Jurkat, Clone E6-1 (cell line): ENCODE measurements at regions not wholly inside any gene's neighbourhood (a gene's known extent, or its start where the extent isn't known, plus 50 kb on each side); places are given as distances from the start of the nearest gene placed in this dataset.
"Not testable (repeated sequence)": the region's sequence is repeated elsewhere in the genome, so short reads cannot be mapped to it uniquely, and the experiment has no call there.

Source experiments
- DNase-seq: peaks from one replicate; pipeline ENCODE4 v3.0.0-alpha.2; 2011; ENCODE audit warnings: low read depth, low spot score
- H3K4me3 ChIP-seq: 2 replicates; pipeline ENCODE4 v1.5.1; 2011; ENCODE audit warnings: mild to moderate bottlenecking, low read length, control low read depth, moderate library complexity

DNA sequence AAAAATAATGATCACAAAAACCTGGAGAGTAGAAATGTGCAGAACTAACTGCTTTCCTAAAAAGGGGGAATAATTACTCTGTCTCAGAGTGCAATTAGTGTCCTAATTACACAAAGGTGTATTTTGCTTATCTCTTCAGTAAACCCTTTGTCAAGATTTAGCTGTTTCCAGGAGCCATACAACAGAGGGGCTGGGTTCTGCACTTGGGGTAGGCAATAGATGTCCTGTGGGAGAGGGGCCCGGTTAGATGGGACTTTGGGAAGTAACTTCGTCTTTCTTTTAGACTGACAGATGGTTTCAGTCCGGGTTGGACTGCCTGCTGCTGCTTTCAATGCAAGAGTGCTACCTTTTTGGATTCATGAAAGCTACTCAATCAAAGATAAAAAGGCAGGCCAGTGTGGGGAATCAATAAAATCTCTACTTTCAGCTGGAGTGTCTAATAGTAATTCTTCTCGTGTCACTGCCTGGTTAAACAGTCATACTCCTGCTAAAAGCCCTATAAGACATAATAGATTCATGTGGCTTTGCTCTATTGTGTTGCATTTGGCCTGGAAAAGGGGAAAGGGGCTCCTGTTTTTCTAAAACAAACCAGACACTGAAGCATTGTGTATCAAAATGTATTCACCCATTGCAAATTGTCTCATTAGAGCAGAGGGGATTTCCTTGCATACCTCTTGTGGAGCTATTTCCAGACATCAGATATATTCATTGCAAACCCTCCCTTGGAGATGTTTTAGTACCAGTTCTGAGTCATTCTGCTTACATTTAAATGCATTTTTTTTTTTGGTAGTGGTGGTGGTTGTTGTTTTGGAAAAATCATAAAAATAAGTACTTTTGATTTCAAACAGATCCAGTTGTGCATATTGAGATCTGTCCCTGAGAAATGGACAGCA, 83.3 kb upstream of the PCDH8 start:
- no peak overlapping the region for H3K4me3 ChIP-seq
- no peak for DNase-seq

GRCh38 chr13:52931131-52931530, 82.7 kb upstream of the PCDH8 start:
- no peak overlapping the region for H3K4me3 ChIP-seq
- DNase-seq: no peak

GRCh38 chr13:52929846-52930245, 81.4 kb upstream of the PCDH8 start:
- H3K4me3 ChIP-seq: no peak overlapping the region
- DNase-seq: no peak

- DNase-seq: no peak
- H3K4me3 ChIP-seq: no peak overlapping the region
Observed at GRCh38 chr13:52926971-52927370, 78.5 kb upstream of the PCDH8 start.

- no peak for DNase-seq
- no peak overlapping the region for H3K4me3 ChIP-seq
Observed at GRCh38 chr13:52925775-52926285, 77.4 kb upstream of the PCDH8 start.

GRCh38 chr13:52925251-52925650, 76.8 kb upstream of the PCDH8 start:
- no peak overlapping the region for H3K4me3 ChIP-seq
- no peak for DNase-seq

DNA sequence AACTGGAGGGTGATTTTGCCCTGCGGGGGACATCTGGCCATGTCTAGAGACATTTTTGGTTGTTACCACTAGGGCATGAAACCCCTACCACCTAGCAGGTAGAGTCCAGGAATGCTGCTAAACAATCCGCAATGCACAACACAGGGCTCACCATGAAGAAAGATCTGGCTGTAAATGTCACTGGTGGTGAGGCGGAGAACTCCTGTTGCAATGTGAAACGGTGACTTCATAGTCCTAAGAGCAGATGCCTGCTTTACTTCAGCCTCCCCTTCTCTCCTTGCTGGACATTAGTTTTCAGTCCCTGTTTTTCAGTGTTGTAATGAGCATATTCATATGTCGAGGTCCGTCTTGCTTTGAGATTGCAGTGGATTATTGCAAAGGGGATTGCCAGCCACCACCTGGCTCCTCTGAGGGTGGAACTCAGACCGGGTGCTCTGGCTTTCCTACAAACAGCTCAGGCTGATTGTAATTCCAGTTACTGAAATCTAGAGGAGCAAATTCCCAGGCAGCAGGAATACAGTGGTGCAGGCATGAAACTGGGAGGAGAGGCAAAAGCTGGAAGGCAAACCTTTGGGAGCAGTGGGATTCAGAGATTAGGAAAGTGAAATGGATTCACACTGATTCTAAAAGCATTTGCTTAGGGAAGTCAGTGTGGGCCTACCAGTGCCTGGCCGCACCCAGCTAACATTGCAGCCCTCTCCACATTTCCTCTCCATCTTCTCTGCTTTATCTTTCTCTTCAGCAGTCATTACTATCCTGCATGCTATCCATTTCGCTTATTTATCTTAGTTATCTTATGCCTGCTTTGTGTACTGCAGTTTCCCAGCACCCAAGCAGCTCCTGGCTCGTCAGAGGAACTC, 76.1 kb upstream of the PCDH8 start:
- DNase-seq: no peak
- no peak overlapping the region for H3K4me3 ChIP-seq

- no peak overlapping the region for H3K4me3 ChIP-seq
- DNase-seq: no peak
Observed at GRCh38 chr13:52922961-52923360, 74.5 kb upstream of the PCDH8 start.

DNA sequence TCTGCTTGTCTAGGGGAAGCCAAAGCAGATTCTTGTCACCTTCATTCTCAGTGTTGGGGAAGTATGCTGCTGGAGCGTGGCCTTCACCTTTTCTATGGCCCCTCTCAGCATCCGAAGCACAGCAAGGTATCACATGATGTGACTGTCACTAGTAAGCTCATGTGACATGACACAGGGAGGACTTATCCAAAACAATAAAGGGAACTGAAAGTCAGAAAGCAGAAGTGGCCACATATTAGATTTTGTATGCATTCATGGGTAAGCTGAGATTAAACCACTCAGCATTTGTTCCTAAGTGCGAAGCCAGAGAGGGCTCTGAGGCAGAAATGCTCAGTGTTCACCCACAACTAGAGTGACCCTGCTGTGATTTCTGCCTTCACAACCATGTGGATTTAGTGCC, 72.8 kb upstream of the PCDH8 start:
- DNase-seq: no peak
- H3K4me3 ChIP-seq: no peak overlapping the region

DNA sequence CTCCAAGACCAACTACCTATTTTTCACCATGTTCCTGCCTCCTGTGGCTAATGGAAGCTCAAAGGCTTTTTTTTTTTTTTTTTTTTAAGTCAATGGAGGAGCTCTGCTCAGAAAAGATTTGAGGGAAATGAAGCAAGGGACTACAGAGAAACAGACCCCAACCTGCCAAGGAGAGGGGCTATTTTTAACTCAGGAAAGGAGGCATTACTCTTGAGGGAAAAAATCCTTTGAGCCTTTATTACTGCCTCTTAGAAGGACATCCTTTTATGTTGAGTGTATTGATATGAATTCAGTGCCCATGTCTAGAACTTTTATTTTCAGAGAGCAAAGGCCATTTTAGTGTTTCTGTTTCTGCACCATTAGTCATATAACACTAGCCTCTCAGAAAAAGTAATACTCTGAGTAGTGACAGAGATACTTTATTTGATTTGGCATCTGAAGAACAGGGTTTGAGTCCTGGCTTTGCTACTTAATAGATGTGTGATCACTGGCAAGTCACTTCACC, 68.1 kb upstream of the PCDH8 start:
- H3K4me3 ChIP-seq: no peak overlapping the region
- no peak for DNase-seq

DNA sequence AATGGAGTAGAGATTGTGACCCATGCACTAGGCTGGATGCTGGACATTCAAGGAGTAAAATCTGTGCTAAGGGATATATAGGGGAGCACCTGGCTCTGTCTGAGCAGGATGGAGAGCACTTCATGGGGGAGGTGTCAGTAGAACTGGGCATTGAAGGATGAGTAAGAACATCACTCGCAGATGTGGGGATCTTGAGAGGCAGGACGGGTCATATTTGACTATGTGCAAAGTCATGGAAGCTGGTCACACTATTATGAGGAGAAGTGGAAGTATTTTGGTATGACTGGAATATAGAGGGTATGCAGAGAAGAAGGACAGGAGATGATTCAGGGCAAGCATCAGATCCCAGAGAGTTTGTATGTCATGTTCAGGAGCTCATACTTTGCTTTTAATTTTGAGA, 62.9 kb upstream of the PCDH8 start:
- no peak overlapping the region for H3K4me3 ChIP-seq
- DNase-seq: no peak

DNA sequence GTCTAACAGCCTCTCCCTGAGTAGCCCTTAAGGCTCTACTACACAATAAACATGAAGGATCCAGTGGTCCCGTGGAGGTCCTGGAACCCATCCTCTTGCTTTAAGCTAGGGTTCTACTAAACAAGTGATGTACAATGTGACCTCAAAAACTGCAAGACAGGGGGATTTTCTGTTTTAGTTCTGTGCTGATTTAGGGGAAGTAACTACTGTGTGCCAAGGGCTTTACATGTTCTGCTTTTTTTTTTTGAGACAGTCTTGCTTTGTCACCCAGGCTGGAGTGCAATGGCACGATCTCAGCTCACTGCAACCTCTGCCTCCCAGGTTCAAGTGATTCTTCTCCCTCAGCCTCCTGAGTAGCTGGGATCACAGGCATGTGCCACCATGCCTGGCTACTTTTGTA, 61.9 kb upstream of the PCDH8 start:
- H3K4me3 ChIP-seq, DNase-seq: not testable (repeated sequence)

- no peak for DNase-seq
- no peak overlapping the region for H3K4me3 ChIP-seq
Observed at GRCh38 chr13:52906122-52906903, 57.9 kb upstream of the PCDH8 start.

DNA sequence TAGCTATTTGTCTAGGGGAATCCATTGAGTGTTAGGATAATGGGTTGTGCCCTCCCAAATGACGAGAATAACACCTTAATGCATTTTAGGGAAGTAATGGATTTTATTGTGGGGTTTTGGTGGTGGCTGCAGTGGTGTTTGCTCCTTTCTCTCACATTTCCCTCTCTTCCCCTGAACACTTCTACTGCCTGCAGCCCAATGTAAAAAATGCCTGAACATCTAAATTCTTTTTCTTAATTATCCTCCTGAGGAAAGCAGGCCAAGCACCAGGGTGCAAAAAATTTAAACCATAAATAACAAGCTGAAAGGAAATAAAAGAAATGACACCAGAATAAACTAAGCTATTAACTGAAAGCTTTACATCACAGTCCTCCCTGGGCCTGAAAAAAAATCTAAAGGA, 57.3 kb upstream of the PCDH8 start:
- no peak for DNase-seq
- no peak overlapping the region for H3K4me3 ChIP-seq

GRCh38 chr13:52903320-52903719, 54.9 kb upstream of the PCDH8 start:
- no peak for DNase-seq
- H3K4me3 ChIP-seq: no peak overlapping the region

DNA sequence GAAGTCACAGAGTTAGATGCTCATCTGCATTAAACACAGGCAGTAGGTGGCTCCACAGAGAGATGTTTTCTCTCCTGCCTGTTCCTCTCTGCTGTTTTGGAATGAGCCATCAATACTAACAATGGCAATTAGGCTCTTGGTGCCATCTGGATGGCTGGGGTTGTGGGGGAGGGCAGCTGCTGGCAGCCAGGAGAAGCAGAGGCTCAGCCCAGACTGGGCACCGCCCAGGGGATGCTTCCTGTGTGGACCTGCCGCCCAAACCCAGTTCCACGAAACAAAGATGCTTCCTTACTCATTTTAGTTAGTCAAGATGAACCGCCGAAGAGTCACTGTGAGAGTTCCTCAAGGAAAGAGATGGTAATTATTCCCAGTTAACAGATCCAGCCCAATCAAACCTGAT, 50.8 kb upstream of the PCDH8 start:
- H3K4me3 ChIP-seq: no peak overlapping the region
- no peak for DNase-seq
